MV-4-11 (cell line): ENCODE measurements at regions not wholly inside any gene's neighbourhood (a gene's known extent, or its start where the extent isn't known, plus 50 kb on each side); places are given as distances from the start of the nearest gene placed in this dataset.

Experiments
- DNase-seq: peaks from one replicate; lab custom pipeline; 2025; lab: John Stamatoyannopoulos, UW

GRCh38 chr9:126222363-126222834 is 104.2 kb upstream of the MVB12B start:
- no peak for DNase-seq

DNA sequence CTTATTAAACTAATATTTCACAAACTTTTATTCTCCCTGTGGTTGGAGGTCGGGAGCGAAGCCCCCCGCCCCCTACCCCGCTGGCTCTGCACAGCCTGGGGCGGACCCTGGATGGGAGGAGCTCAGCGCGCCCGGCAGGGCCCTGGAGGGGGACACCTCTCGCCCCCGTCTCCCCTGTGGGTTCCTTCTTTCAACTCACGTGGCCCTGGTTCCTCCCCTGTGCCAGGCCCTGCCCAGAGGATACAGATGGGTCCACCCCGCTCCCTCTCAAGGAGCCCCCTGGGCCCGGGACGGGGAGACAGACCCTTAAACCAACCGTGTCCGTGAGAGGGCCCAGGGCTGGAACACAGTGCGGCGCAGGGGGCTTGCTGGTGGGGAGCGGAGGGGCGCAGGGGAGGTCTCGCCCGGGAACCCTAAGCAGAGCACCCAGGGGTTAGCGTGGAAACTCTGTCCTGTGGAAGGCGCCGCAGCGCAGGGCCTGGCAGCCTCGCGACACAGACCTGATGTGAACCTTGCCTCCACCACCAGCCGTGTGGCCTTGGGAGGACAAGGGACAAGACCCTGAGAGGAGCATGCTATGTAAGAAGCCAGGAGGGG is 103.7 kb upstream of the MVB12B start:
- no peak for DNase-seq

DNA sequence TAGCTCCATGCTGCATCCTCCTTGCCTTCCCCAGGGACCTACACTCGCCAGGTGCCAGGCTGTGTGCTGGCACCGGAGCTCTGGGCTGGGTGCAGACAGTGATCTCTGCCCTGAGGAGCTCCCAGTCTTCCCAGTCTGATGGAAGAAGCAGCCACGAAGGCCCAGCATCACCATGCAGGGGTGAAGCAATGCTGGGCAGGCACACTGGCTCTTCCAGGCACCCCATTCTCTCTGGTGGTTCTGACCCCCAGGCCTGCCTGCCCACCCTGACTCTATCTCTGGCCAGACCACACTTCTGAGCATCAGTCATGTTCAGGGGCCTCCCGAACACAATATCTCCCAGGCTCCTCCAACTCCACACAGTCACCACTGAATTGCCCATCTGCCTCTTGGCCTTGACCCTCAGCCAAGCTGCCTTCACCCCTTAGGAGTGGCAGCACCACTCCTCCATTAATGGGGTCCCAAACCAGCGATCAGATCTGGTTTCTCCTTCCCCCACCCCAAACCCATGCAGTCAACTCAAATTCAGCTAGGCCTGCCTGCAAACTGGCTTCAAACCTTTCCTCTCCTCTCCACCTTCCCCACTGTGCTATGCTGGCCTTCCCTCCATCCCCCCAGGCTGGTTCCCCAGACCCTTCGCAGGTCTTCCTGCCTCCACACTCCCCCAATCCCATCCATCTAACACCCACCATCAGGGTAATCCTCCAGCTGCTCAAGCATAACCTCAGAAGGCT is 102.7 kb upstream of the MVB12B start:
- DNase-seq = no peak

DNA sequence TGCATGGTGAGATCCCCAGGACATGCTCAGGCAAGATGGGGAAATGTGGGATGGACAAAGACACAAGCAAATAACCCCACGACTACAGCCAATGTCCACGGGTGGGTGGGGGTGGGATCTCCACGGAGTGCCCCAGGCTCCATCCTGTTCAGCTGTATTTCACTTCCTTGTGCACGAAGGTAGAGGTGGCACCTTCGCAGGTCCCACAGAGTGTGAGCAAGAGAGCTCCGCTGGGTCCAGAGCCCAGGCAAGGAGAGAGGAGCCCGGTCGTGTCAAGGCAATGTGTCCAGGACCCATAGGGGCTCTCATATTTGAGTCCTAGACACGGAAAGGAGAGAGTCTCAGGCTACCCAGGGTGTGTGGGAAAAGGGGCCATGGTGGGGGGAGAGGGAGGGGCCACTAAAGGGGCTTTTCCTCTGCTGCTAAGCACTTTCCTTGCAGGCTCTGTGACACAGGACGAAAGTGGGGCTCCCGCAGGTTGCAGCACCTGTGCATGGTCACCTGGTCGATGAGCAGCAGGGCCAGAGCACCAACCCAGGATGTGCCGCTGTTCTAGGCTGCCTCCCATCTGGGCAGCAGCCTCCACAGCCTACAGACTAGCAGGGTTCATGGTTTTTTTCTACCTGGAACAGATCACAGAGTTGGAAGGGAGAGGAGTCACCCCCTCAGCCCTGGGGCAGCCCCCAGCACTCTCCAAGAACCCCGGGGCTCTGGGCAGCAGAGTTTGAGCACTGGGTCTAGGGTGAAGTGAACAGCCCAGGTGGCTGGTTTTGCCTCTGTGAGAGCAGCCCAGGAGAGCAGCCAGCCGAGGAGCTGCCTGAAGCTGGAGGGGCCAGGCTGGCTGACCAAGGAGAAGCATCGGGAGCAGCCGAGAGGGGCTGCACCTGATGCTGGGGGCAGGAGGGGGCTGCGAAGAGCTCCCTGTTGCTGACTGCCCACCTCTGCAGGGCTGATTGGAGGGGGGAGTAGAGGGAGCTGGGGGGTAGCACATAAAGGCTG is 100.7 kb upstream of the MVB12B start:
- no peak for DNase-seq

DNA sequence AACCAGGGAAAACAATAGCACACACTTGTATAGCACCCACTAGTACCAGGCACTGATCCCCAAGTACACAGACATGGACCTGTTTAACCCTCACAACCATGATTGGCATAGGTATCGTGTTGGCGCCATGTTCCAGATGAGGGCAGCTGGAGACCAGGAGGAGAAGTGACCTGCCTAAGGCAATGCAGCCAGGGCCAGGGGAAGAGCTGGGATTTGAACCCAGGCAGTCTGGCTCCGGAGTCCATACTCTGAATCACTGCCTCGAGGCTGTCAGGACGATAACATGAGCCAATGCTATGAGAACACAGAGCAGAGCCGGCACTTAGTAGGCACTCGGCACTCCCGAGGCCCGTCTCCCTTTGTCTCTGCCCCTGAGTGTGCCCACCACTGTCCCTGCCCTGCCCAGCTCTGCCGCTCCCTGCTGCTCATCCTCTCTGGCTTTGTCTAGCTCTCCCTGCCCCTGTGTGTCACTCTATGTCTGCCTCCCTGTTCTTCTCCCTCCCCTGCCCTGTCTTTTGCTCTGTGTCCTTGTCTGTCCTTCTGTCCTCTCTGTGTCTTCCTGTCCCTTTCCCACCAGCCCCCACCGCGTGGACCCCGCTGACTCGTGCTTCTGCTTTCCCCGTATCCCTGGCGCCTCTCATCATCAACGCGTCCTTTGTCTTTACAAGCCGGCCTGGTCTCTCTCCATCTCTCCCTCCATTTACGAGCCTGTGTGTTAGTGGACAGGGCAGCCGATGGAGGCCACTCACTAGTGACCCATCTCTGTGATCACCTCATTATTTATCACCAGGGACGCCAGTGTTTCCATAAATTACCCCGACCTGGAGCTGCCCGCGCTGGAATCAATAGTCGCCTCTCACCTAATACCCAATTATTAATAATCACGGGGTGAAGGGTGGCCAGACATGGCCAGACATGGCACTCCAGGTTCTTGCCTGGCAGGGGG is 99.4 kb upstream of the MVB12B start:
- no peak for DNase-seq

GRCh38 chr9:126228111-126228780 is 98.4 kb upstream of the MVB12B start:
- DNase-seq = no peak

DNA sequence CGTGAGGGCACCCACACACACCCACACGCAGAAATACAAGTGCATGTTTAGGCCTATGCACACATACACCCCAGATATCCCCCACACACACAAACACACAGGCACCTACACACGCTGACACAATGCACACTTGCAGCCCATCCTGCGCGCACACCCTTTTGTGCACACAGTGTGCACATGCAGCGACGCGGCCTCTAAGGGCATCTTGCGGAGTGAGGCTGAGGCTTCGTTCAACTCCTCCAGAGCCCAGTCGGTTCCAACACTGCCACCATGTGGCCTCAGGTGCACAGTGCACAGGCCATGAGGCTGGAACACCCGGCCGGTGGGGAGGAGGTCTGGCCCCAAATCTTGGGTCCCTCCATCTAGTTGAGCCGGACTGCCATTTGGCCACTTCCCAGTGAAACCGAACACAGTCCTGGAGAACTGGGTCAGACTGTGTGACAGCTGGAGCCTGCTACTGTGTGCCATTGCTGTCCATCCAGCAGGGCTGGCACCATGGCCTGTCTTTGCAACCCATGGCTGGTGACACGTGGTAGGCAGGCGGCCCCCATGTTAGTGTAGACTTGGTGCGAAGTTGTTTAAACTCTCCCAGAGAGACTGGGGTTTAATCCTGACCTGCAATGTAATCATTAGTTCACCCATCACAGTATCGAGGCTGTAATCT is 97.7 kb upstream of the MVB12B start:
- DNase-seq = peak; percentile 49

- no peak for DNase-seq
Observed at GRCh38 chr9:126229501-126229900, 97.1 kb upstream of the MVB12B start.

GRCh38 chr9:126230692-126231091 is 95.9 kb upstream of the MVB12B start:
- DNase-seq = no peak

DNA sequence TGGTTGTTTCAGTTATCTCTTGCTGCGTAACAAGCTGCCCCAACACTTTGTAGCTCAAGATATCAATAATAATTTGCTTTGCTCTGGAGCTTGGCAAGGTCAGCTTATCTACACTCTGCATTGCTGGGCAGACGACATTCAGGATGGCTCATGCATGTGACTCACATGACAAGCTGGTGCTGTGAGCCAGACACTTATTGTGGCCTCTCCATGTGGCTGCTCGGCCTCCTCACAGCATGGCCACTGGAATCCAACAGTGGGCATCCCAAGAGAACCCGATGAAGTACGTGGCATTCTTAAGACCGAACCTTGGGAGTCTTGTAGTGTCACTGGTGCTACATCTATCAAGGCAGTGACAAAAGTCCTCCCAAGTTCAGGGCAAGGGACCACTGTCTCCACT is 94.2 kb upstream of the MVB12B start:
- DNase-seq = no peak

- no peak for DNase-seq
Observed at GRCh38 chr9:126233175-126233574, 93.5 kb upstream of the MVB12B start.

DNA sequence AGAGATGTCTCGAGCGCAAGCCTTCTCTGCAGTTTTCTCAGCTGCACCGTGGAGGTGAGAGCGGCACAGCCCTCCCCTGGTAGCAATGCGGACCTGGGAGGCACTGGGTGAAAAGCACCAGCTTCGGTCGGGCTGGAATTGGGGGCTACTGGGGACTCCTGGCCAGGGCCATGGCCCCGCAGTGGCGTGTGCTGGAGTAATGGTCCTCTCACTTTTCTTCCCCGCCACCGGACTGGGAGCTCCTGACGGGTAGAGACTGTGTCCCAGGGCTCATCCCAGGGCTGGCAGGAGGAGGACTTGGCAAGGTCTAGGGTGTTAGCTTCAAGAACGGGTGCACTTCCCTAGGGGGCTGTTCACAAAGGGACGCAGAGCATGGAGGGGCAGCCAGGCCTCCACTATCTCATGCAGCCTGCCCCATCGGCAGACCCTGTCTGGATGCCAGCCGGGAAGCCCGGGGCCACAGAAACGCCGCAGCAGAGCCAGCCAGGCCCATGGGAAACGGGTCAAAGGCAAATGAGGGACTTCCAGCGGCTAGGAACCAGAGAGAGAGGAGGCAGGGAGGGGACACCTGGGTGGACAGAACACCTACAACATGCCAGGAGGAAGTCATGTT is 92.6 kb upstream of the MVB12B start:
- DNase-seq = no peak

DNA sequence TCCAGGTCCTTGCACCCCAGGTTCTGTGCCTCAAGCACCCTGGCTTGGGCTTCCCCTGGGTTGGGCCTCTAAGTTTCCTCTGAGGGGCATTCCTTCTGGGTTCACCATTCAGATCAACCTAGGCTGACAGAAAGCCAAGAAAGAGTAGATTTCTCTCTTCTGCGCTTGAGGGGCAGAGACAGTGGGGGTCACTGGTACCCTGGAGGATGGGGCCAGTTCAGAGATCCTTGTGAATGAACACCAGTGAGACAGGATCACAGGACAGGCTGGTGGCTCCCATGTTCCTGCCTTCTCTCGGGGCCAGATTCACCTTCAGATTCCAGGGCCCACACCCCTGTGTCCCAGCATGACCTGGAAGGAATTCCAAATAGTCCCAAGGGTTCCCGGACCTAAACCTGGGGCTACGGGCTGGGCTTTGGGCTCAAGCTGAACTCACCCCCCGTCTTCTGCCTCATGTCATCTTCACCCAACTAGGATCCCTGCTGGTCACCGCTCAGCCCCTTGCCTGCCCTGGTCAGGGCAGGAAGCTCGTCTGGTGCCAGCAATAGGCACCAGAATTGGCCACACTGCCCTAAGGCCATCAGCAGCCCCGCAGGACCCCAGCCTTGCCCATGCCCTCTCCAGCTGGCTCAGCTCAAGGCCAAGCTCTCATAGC is 91.8 kb upstream of the MVB12B start:
- no peak for DNase-seq

DNA sequence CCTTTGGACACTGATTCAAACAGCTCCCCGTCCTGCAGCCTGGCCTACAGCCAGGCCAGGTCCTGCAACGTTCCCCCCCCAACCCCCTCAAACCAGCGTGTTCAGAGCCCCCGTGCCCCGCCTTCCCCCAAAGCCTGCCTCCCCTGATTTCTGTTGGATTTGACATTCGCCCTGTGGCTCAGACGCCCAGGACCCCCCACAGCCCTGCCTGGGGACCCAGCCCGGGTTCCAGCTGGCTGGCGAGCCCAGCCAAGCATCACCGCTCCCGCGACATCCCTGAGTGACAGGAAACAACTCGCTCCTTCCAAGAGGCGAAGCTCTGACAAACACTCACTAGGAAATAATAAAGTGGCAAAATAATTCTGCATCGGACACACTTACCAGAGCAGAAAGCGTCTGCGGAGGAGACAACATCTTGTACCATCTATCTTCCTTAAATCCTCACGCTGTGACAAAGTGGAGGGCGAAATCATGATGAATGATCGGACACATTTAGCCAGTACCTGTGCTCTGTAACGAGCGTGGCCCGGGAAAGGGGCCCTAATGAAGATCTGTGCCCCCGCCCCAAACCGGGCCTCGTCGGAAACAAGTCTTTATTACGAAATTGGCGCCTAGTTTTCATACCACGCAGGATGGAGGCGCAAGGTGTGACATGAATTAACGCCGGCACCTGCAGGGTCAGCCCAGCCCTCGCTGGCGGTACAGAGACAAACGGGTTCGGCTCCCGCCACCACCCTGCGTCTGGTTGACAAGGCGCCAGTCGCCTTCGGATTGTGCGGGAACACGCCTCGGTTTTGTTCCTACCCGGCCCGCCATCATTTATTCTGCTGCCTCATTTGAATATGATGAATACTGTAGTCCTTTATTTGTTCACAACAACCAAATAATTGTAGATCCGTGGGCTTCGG is 91.0 kb upstream of the MVB12B start:
- DNase-seq = no peak

- DNase-seq = no peak
Observed at GRCh38 chr9:126236273-126236672, 90.4 kb upstream of the MVB12B start.

GRCh38 chr9:126238415-126238814 is 88.2 kb upstream of the MVB12B start:
- DNase-seq = no peak

DNA sequence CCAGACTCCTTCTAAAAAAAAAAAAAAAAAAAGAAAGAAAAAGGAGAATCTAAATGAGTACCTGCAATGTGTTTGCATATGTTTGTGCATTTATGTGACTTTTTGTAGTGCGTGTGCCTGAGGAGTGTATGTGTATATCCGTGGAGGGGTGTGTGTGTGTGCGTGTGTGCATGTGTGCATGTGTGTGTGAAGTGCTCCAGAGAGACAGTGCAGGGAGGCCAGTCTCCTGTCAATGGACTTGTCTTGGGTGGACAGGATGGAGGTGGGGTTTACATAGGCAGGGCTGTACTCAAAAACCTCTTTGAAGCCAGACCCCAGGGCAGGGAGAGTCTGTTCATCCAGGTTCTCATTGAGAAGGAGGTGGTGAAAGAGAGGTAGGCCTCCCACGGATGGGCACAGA is 87.1 kb upstream of the MVB12B start:
- no peak for DNase-seq

- DNase-seq = peak; percentile 27
Observed at GRCh38 chr9:126240835-126241234, 85.8 kb upstream of the MVB12B start.
